Sigmoid colon (tissue), 6 donors: ENCODE measurements at regions not wholly inside any gene's neighbourhood (a gene's known extent, or its start where the extent isn't known, plus 50 kb on each side); places are given as distances from the start of the nearest gene placed in this dataset.
A peak's percentile ranks its signal among the peaks of the same experiment; 100 is the strongest.

Experiments used
- DNase-seq: peaks from one replicate; pipeline ENCODE4 v3.0.0-alpha.2; 2019
- H3K27ac ChIP-seq, 4 donors: fragments of 200-600 bp; sonication (generic); one replicate each; pipeline ENCODE4 v1.5.1; 2016 to 2019; ENCODE audit warnings: mild to moderate bottlenecking in 1 of 4
- H3K27me3 ChIP-seq, 3 donors: fragments of 200-600 bp; sonication (generic); one replicate each; pipeline ENCODE4 v1.5.1; 2019; ENCODE audit warnings: mild to moderate bottlenecking in 1 of 3
- H3K36me3 ChIP-seq, 4 donors: fragments of 200-600 bp; sonication (generic); one replicate each; pipeline ENCODE4 v1.5.1; 2016 to 2019
- H3K4me1 ChIP-seq, 4 donors: fragments of 200-600 bp; sonication (generic); one replicate each; pipeline ENCODE4 v1.5.1; 2017 to 2019
- H3K4me3 ChIP-seq, 4 donors: fragments of 200-600 bp; sonication (generic); one replicate each; pipeline ENCODE4 v1.5.1; 2017 to 2019; ENCODE audit warnings: mild to moderate bottlenecking in 2 of 4, moderate library complexity in 1 of 4
- H3K9me3 ChIP-seq, 4 donors: fragments of 200-600 bp in 3 of 4; sonication (generic) in 3 of 4; one replicate each; pipeline versions ENCODE4 v1.5.1 to v1.6.1; 2013 to 2019
- CTCF ChIP-seq, 4 experiments: fragments of 450-650 bp in 3 of 4; fragments of 200-600 bp in 1 of 4; IDR thresholded peaks; one replicate each; pipeline ENCODE4 v1.5.1; 2016 to 2019; ENCODE audit warnings: antibody characterized with exemption in 4 of 4, mild to moderate bottlenecking in 3 of 4, moderate library complexity in 2 of 4
- EP300 ChIP-seq, 4 donors: sonication (generic); formaldehyde crosslinking; IDR thresholded peaks; one replicate each; pipeline ENCODE4 v1.6.1; 2017; ENCODE audit warnings: antibody characterized with exemption in 4 of 4
- POLR2A ChIP-seq, 2 donors: fragments of 450-650 bp; IDR thresholded peaks; one replicate each; pipeline ENCODE4 v1.6.1; 2016; ENCODE audit warnings: antibody characterized with exemption in 2 of 2, mild to moderate bottlenecking in 2 of 2, moderate library complexity in 2 of 2
- POLR2AphosphoS5 ChIP-seq, 4 donors: sonication (generic); formaldehyde crosslinking; IDR thresholded peaks; one replicate each; pipeline ENCODE4 v1.6.1; 2017; ENCODE audit warnings: antibody characterized with exemption in 4 of 4
- WGBS, 2 donors: extraction: QIAGEN DNeasy Blood & Tissue Kit; methylation state at CpG; one replicate each; pipeline ENCODE4 v1.1.7; 2013; 5-methylcytosine and 5-hydroxymethylcytosine counted together
- intact Hi-C: fragments of 100-400 bp; cut with DNase I; formaldehyde crosslinking; loops from one replicate; pipeline ENCODE4 v1.15.1; 2023
- donor health status: healthy with polysubstance abuse.
- donor health status: healthy.

- H3K4me1 ChIP-seq, result peaks cover 0 to 49% (median 22%) of the 10 kb centered on the region in 4 donors
- no peaks in the 10 kb centered on the region for H3K36me3 ChIP-seq
- H3K27ac ChIP-seq, result no peak overlapping the region
- no peak for TF ChIP-seq POLR2AphosphoS5 (IDR thresholded peaks at IDR 0.05)
- H3K27me3 ChIP-seq, result no peaks in the 10 kb centered on the region
- intact Hi-C loops, result no loop called here
- WGBS, 2 donors, result 89 to 90% methylated on average over 7 of the region's 7 CpGs
- H3K9me3 ChIP-seq, result no peaks in the 10 kb centered on the region
- no peak overlapping the region for H3K4me3 ChIP-seq
- DNase-seq, result no peak
These were observed 233.5 kb downstream of the WDR11 start for GRCh38 chr10:121084675-121085070.

GRCh38 chr10:121085367-121085766, 234.2 kb downstream of the WDR11 start:
- peaks cover 0 to 42% (median 15%) of the 10 kb centered on the region in 4 donors for H3K4me1 ChIP-seq
- intact Hi-C loops, result no loop called here
- no peaks in the 10 kb centered on the region for H3K36me3 ChIP-seq
- no peak for DNase-seq
- H3K4me3 ChIP-seq, result no peak overlapping the region
- no peaks in the 10 kb centered on the region for H3K9me3 ChIP-seq
- 38 to 65% methylated on average over 6 of the region's 6 CpGs for WGBS, 2 donors
- H3K27me3 ChIP-seq, result no peaks in the 10 kb centered on the region
- H3K27ac ChIP-seq, result no peak overlapping the region
- TF ChIP-seq POLR2AphosphoS5 (IDR thresholded peaks at IDR 0.05), result no peak
- TF ChIP-seq POLR2A (IDR thresholded peaks at IDR 0.05), result no peak
- no peak for TF ChIP-seq CTCF (IDR thresholded peaks at IDR 0.05)
- no peak for TF ChIP-seq EP300 (IDR thresholded peaks at IDR 0.05)

GRCh38 chr10:121087129-121087528, 236.0 kb downstream of the WDR11 start:
- Histone ChIP-seq H3K27ac (no peak overlapping the region), H3K9me3 (no peaks in the 10 kb centered on the region), H3K27me3 (no peaks in the 10 kb centered on the region), H3K36me3 (no peaks in the 10 kb centered on the region), H3K4me3 (no peak overlapping the region), H3K4me1 (peaks cover 0 to 33% (median 10%) of the 10 kb centered on the region in 4 donors)
- no peak for DNase-seq
- intact Hi-C loops, result no loop called here
- WGBS, 2 donors, result 80 to 90% methylated on average over 9 of the region's 9 CpGs
- TF ChIP-seq POLR2AphosphoS5 (IDR thresholded peaks at IDR 0.05), result peak in 1 of 4 donors; percentile 11
- no peak for TF ChIP-seq POLR2A (IDR thresholded peaks at IDR 0.05)
- TF ChIP-seq CTCF (IDR thresholded peaks at IDR 0.05), result no peak
- TF ChIP-seq EP300 (IDR thresholded peaks at IDR 0.05), result no peak

GRCh38 chr10:121087688-121088087, 236.5 kb downstream of the WDR11 start:
- peaks cover 0 to 33% (median 12%) of the 10 kb centered on the region in 4 donors for H3K4me1 ChIP-seq
- no peaks in the 10 kb centered on the region for H3K27me3 ChIP-seq
- no peak for DNase-seq
- H3K36me3 ChIP-seq, result no peaks in the 10 kb centered on the region
- peak overlapping the region in 1 of 4 donors; percentile 45 for H3K27ac ChIP-seq
- H3K4me3 ChIP-seq, result no peak overlapping the region
- TF ChIP-seq CTCF (IDR thresholded peaks at IDR 0.05), result no peak
- TF ChIP-seq EP300 (IDR thresholded peaks at IDR 0.05), result no peak
- TF ChIP-seq POLR2A (IDR thresholded peaks at IDR 0.05), result no peak
- TF ChIP-seq POLR2AphosphoS5 (IDR thresholded peaks at IDR 0.05), result no peak
- WGBS, 2 donors, result 92 to 93% methylated on average over 4 of the region's 4 CpGs
- intact Hi-C loops, result no loop called here
- H3K9me3 ChIP-seq, result no peaks in the 10 kb centered on the region

- Histone ChIP-seq H3K27ac (peak overlapping the region in 1 of 4 donors; percentile 45), H3K4me1 (peaks cover 0 to 29% (median 12%) of the 10 kb centered on the region in 4 donors), H3K27me3 (no peaks in the 10 kb centered on the region), H3K9me3 (no peaks in the 10 kb centered on the region), H3K36me3 (no peaks in the 10 kb centered on the region), H3K4me3 (no peak overlapping the region)
- TF ChIP-seq CTCF (IDR thresholded peaks at IDR 0.05) (peak in 1 of 4 experiments; percentile 11), POLR2AphosphoS5 (IDR thresholded peaks at IDR 0.05) (no peak), EP300 (IDR thresholded peaks at IDR 0.05) (no peak)
- 51 to 67% methylated on average over 6 of the region's 6 CpGs for WGBS, 2 donors
- intact Hi-C loops, result no loop called here
- no peak for DNase-seq
These were observed 237.4 kb downstream of the WDR11 start for GRCh38 chr10:121088524-121088923.
